Tibial nerve (tissue), 3 donors: ENCODE measurements at regions not wholly inside any gene's neighbourhood (a gene's known extent, or its start where the extent isn't known, plus 50 kb on each side); places are given as distances from the start of the nearest gene placed in this dataset.

ENCODE experiments used
- CTCF ChIP-seq, 5 experiments: fragments of 200-600 bp in 3 of 5; fragments of 450-650 bp in 2 of 5; sonication (generic) in 3 of 5; IDR thresholded peaks; one replicate each; pipeline ENCODE4 v1.5.1; 2016 to 2019; ENCODE audit warnings: antibody characterized with exemption in 5 of 5, mild to moderate bottlenecking in 3 of 5, moderate library complexity in 2 of 5
- POLR2A ChIP-seq, 2 donors: fragments of 450-650 bp; IDR thresholded peaks; one replicate each; pipeline ENCODE4 v1.6.1; 2017; ENCODE audit warnings: antibody characterized with exemption in 2 of 2, mild to moderate bottlenecking in 2 of 2, moderate library complexity in 2 of 2

- TF ChIP-seq CTCF (IDR thresholded peaks at IDR 0.05) (no peak), POLR2A (IDR thresholded peaks at IDR 0.05) (no peak)
Observed at GRCh38 chr6:124887872-124888580, 74.2 kb upstream of the RNF217 start.
